PC-9 (cell line): ENCODE measurements at regions not wholly inside any gene's neighbourhood (a gene's known extent, or its start where the extent isn't known, plus 50 kb on each side); places are given as distances from the start of the nearest gene placed in this dataset.
A peak's percentile ranks its signal among the peaks of the same experiment; 100 is the strongest.

Source experiments
- BruUV-seq: library from RNA; stranded (reverse); fragments of 400-500 nt; replicated peaks from 2 replicates; lab custom pipeline; 2021; lab: Mats Ljungman, UMichigan
- CTCF ChIA-PET: fragments of 300-600 bp; sonication (Branson Sonifier 250); formaldehyde crosslinking; loops from one replicate; lab custom pipeline; 2022; ENCODE audit warnings: antibody characterized with exemption; lab: Charles Lee
- POLR2A ChIA-PET: fragments of 300-600 bp; sonication (Branson Sonifier 250); formaldehyde crosslinking; loops from one replicate; lab custom pipeline; 2022; ENCODE audit warnings: antibody characterized with exemption; ENCODE audit not compliant: unreplicated experiment; lab: Charles Lee
- DNase-seq, 2 experiments: peaks; one replicate each; pipeline versions ENCODE4 v3.0.0 to v3.0.0-alpha.2; 2015 to 2022; ENCODE audit warnings: mixed read lengths in 1 of 2
- H2AFZ ChIP-seq: fragments of 200-600 bp; sonication (generic); 2 replicates; pipeline ENCODE4 v1.8.1; 2017; ENCODE audit warnings: antibody characterized with exemption
- H3F3A ChIP-seq: fragments of 200-600 bp; sonication (generic); 2 replicates; pipeline ENCODE4 v1.8.1; 2017; ENCODE audit warnings: antibody characterized with exemption, mild to moderate bottlenecking, low read depth; ENCODE audit not compliant: insufficient read depth
- H3K27ac ChIP-seq: fragments of 200-600 bp; sonication (generic); 2 replicates; pipeline ENCODE4 v1.6.1; 2016; ENCODE audit warnings: mixed run types
- H3K27me3 ChIP-seq: fragments of 200-600 bp; sonication (generic); 2 replicates; pipeline ENCODE4 v1.6.1; 2016; ENCODE audit warnings: low read depth, mixed run types; ENCODE audit not compliant: insufficient read depth
- H3K36me3 ChIP-seq: fragments of 200-600 bp; sonication (generic); 2 replicates; pipeline ENCODE4 v1.6.1; 2016; ENCODE audit warnings: low read depth, mixed run types
- H3K4me1 ChIP-seq: fragments of 200-600 bp; sonication (generic); replicated peaks from 2 replicates; pipeline ENCODE4 v1.6.1; 2016; ENCODE audit warnings: mixed run types; ENCODE audit not compliant: insufficient read depth
- H3K4me2 ChIP-seq: fragments of 200-600 bp; sonication (generic); 2 replicates; pipeline ENCODE4 v1.6.1; 2017; ENCODE audit warnings: mixed run types
- H3K4me3 ChIP-seq: fragments of 200-600 bp; sonication (generic); 2 replicates; pipeline ENCODE4 v1.6.1; 2016; ENCODE audit warnings: mixed run types
- H3K79me2 ChIP-seq: fragments of 200-600 bp; sonication (generic); 2 replicates; pipeline ENCODE4 v1.6.1; 2017; ENCODE audit warnings: low read depth, mixed run types
- H3K9me2 ChIP-seq: fragments of 200-600 bp; sonication (generic); 2 replicates; pipeline ENCODE4 v1.8.1; 2017; ENCODE audit warnings: mild to moderate bottlenecking; ENCODE audit not compliant: insufficient read depth
- H3K9me3 ChIP-seq: fragments of 200-600 bp; sonication (generic); 2 replicates; pipeline ENCODE4 v1.8.1; 2016; ENCODE audit warnings: low read depth; ENCODE audit not compliant: insufficient read depth
- H4K20me1 ChIP-seq: fragments of 200-600 bp; sonication (generic); 2 replicates; pipeline ENCODE4 v1.8.1; 2017; ENCODE audit not compliant: insufficient read depth
- EZH2 ChIP-seq: fragments of 200-600 bp; sonication (generic); IDR thresholded peaks from 2 replicates; pipeline ENCODE4 v1.8.0; 2017; ENCODE audit warnings: antibody characterized with exemption, low read depth
- intact Hi-C: fragments of 100-400 bp; cut with micrococcal nuclease; formaldehyde crosslinking; loops from one replicate; pipeline ENCODE4 v1.10.0; 2022; ENCODE audit not compliant: unreplicated experiment
- TF ChIP-seq, protein P1 (sequence below): fragments of 200-600 bp; sonication (generic); conservative IDR thresholded peaks from 2 replicates; pipeline ENCODE4 v1.6.1; 2017; ENCODE audit warnings: mixed run types, antibody characterized with exemption, mild to moderate bottlenecking, moderate library complexity

- no peak overlapping the region for H3K4me2 ChIP-seq
- CTCF ChIA-PET = no interaction called here
- TF ChIP-seq EZH2 = no peak
- TF ChIP-seq, protein P1, sequence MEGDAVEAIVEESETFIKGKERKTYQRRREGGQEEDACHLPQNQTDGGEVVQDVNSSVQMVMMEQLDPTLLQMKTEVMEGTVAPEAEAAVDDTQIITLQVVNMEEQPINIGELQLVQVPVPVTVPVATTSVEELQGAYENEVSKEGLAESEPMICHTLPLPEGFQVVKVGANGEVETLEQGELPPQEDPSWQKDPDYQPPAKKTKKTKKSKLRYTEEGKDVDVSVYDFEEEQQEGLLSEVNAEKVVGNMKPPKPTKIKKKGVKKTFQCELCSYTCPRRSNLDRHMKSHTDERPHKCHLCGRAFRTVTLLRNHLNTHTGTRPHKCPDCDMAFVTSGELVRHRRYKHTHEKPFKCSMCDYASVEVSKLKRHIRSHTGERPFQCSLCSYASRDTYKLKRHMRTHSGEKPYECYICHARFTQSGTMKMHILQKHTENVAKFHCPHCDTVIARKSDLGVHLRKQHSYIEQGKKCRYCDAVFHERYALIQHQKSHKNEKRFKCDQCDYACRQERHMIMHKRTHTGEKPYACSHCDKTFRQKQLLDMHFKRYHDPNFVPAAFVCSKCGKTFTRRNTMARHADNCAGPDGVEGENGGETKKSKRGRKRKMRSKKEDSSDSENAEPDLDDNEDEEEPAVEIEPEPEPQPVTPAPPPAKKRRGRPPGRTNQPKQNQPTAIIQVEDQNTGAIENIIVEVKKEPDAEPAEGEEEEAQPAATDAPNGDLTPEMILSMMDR = no peak
- no peak for DNase-seq
- H3K27ac ChIP-seq = no peak overlapping the region
- H3K36me3 ChIP-seq = no peaks in the 10 kb centered on the region
- H3F3A ChIP-seq = no peaks in the 10 kb centered on the region
- no peaks in the 10 kb centered on the region for H4K20me1 ChIP-seq
- no peaks in the 10 kb centered on the region for H3K4me1 ChIP-seq
- no peaks in the 10 kb centered on the region for H3K27me3 ChIP-seq
- H3K9me3 ChIP-seq = no peaks in the 10 kb centered on the region
- H3K9me2 ChIP-seq = no peaks in the 10 kb centered on the region
- BruUV-seq = no TSS peak
- POLR2A ChIA-PET = no interaction called here
- H2AFZ ChIP-seq = no peak overlapping the region
- no peak overlapping the region for H3K4me3 ChIP-seq
- H3K79me2 ChIP-seq = no peaks in the 10 kb centered on the region
- intact Hi-C loops = no loop called here
Observed at GRCh38 chr20:17810847-17811627, 111.3 kb downstream of the BANF2 start.

GRCh38 chr20:17810062-17810631 lies 110.4 kb downstream of the BANF2 start:
- intact Hi-C loops = no loop called here
- CTCF ChIA-PET = interaction anchor here (0.6 to 0.7 kb wide), 2 partner anchors 12 to 156 kb away, joined by 3 read pairs; no protein-coding TSS in a partner anchor
- no peak overlapping the region for H3K4me2 ChIP-seq
- no peaks in the 10 kb centered on the region for H3K79me2 ChIP-seq
- H3K27me3 ChIP-seq = no peaks in the 10 kb centered on the region
- no peak overlapping the region for H3K27ac ChIP-seq
- no peaks in the 10 kb centered on the region for H4K20me1 ChIP-seq
- peak in 1 of 2 experiments; percentile 49 for DNase-seq
- no peaks in the 10 kb centered on the region for H3F3A ChIP-seq
- H3K9me2 ChIP-seq = no peaks in the 10 kb centered on the region
- H3K36me3 ChIP-seq = no peaks in the 10 kb centered on the region
- POLR2A ChIA-PET = interaction anchor here (0.6 kb wide), 2 partner anchors 12 to 38 kb away, joined by 3 to 4 read pairs; no protein-coding TSS in a partner anchor
- H3K9me3 ChIP-seq = no peaks in the 10 kb centered on the region
- no TSS peak for BruUV-seq
- no peak overlapping the region for H3K4me3 ChIP-seq
- H3K4me1 ChIP-seq = no peaks in the 10 kb centered on the region
- TF ChIP-seq, protein P1 = no peak
- no peak for TF ChIP-seq EZH2
- no peak overlapping the region for H2AFZ ChIP-seq

DNA sequence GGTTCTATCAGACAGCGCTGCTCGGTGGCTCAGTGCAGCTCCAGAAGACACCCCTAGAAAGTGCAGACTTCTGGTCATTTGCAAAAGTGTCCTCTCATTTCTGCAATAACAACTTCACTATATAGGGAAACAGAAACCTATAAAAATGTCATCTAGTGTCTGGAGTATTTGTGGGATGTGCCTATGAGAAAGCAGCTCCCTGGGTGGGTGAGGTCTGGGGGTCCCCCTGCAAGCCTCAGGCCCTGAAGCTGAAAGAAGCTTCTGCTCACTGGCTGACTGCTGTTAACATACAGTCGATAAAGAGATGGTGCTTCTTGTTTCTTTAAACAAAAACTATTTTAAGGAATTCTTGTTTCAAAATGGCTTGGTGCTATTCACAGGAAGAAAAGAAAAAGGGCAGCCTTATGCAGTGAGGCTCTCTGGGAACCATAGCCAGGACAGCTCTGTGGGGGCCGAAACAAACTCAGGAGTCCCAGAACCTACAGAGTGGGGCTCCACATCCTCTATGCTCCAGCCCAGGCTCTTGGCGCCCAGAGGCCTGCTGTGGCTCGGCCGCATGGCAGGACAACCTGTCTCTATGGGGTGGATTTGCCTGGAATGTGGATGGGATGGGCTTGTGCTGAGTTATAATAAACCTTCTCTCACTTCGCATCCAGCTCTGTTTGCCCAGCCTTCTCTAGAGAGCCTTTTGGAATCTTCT lies 109.7 kb downstream of the BANF2 start:
- no TSS peak for BruUV-seq
- no peaks in the 10 kb centered on the region for H3F3A ChIP-seq
- H3K9me2 ChIP-seq = no peaks in the 10 kb centered on the region
- no peak for TF ChIP-seq EZH2
- TF ChIP-seq, protein P1 = no peak
- ChIA-PET CTCF (interaction anchor here (0.6 to 0.7 kb wide), 2 partner anchors 11 to 156 kb away, joined by 3 read pairs; no protein-coding TSS in a partner anchor), POLR2A (interaction anchor here (0.5 kb wide), 1 partner anchor 83 kb away, joined by 3 read pairs; no protein-coding TSS in a partner anchor)
- H3K4me3 ChIP-seq = no peak overlapping the region
- no peaks in the 10 kb centered on the region for H4K20me1 ChIP-seq
- H3K4me2 ChIP-seq = no peak overlapping the region
- H3K9me3 ChIP-seq = no peaks in the 10 kb centered on the region
- intact Hi-C loops = no loop called here
- H2AFZ ChIP-seq = no peak overlapping the region
- H3K27me3 ChIP-seq = no peaks in the 10 kb centered on the region
- DNase-seq = peak in 1 of 2 experiments; percentile 6
- no peaks in the 10 kb centered on the region for H3K79me2 ChIP-seq
- H3K27ac ChIP-seq = no peak overlapping the region
- H3K4me1 ChIP-seq = no peaks in the 10 kb centered on the region
- H3K36me3 ChIP-seq = no peaks in the 10 kb centered on the region
